Loucy (cell line): ENCODE measurements at regions not wholly inside any gene's neighbourhood (a gene's known extent, or its start where the extent isn't known, plus 50 kb on each side); places are given as distances from the start of the nearest gene placed in this dataset.

ENCODE experiments used
- EZH2phosphoT487 ChIP-seq: fragments of 200-600 bp; IDR thresholded peaks from 2 replicates; pipeline ENCODE4 v1.6.1; 2018; ENCODE audit warnings: antibody characterized with exemption, mild to moderate bottlenecking, moderate library complexity, borderline replicate concordance
- TF ChIP-seq, protein P1 (sequence below): fragments of 200-600 bp; sonication (generic); conservative IDR thresholded peaks from 2 replicates; pipeline ENCODE4 v1.5.1; 2014; ENCODE audit warnings: mild to moderate bottlenecking, antibody characterized with exemption, low read length

DNA sequence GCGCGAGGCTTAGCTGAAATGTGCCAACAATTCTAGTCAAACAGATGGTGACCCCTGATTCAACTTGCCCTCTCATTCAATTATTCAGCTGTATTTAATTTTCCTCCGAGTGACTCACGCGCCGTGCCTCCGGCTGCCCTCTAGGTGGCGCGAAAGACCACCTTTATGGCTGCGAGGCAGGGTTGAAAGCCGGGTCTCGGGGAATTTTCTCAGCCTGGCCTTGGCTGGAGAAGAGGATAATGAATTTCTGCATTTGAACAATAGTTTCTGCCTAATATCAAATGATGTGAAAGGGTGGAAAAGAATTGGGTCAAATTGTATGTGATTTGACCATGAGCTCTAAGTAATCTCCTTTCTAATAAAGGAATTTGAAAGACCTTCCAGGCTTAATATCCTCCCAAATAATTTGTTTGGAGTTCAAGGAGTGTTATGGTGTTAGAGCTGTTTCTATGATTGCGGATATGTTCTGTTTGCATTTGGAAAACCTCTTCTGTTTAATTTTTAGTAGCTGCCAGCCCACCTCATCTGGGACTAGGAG, 310.9 kb downstream of the ZNF536 start:
- TF ChIP-seq, protein P1, sequence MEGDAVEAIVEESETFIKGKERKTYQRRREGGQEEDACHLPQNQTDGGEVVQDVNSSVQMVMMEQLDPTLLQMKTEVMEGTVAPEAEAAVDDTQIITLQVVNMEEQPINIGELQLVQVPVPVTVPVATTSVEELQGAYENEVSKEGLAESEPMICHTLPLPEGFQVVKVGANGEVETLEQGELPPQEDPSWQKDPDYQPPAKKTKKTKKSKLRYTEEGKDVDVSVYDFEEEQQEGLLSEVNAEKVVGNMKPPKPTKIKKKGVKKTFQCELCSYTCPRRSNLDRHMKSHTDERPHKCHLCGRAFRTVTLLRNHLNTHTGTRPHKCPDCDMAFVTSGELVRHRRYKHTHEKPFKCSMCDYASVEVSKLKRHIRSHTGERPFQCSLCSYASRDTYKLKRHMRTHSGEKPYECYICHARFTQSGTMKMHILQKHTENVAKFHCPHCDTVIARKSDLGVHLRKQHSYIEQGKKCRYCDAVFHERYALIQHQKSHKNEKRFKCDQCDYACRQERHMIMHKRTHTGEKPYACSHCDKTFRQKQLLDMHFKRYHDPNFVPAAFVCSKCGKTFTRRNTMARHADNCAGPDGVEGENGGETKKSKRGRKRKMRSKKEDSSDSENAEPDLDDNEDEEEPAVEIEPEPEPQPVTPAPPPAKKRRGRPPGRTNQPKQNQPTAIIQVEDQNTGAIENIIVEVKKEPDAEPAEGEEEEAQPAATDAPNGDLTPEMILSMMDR, result peak; percentile 93
- TF ChIP-seq EZH2phosphoT487, result no peak
